HEK293T (cell line): ENCODE measurements at regions not wholly inside any gene's neighbourhood (a gene's known extent, or its start where the extent isn't known, plus 50 kb on each side); places are given as distances from the start of the nearest gene placed in this dataset.

Experiments
- CTCF ChIA-PET: fragments of 350-600 bp; formaldehyde crosslinking; extraction: SDS; loops from one replicate; lab custom pipeline; 2021; ENCODE audit warnings: antibody characterized with exemption, inconsistent platforms; lab: Yijun Ruan, JAX
- POLR2A ChIA-PET: fragments of 350-600 bp; formaldehyde crosslinking; extraction: SDS; loops from one replicate; lab custom pipeline; 2020; ENCODE audit warnings: antibody characterized with exemption, inconsistent platforms; lab: Yijun Ruan, JAX
- DNase-seq: peaks from one replicate; pipeline ENCODE4 v3.0.0; 2012; ENCODE audit warnings: mixed read lengths; ENCODE audit errors: extremely low spot score
- ARNT ChIP-seq: fragments of 450-650 bp; IDR thresholded peaks from 2 replicates; pipeline ENCODE4 v1.6.1; 2017; ENCODE audit warnings: mild to moderate bottlenecking
- BHLHE40 ChIP-seq: fragments of 450-650 bp; IDR thresholded peaks from 2 replicates; pipeline ENCODE4 v1.6.1; 2016; ENCODE audit warnings: mild to moderate bottlenecking, moderate library complexity, borderline replicate concordance
- CTBP1 ChIP-seq: fragments of 450-650 bp; IDR thresholded peaks from 2 replicates; pipeline ENCODE4 v1.6.1; 2016; ENCODE audit warnings: borderline replicate concordance
- ELF4 ChIP-seq: fragments of 450-650 bp; IDR thresholded peaks from 2 replicates; pipeline ENCODE4 v1.6.1; 2017; ENCODE audit warnings: antibody characterized with exemption
- FOXA1 ChIP-seq: fragments of 450-650 bp; IDR thresholded peaks from 2 replicates; pipeline ENCODE4 v1.6.1; 2016; ENCODE audit warnings: mild to moderate bottlenecking
- FOXK2 ChIP-seq: fragments of 450-650 bp; IDR thresholded peaks from 2 replicates; pipeline ENCODE4 v1.6.1; 2016; ENCODE audit warnings: mild to moderate bottlenecking
- FOXM1 ChIP-seq: fragments of 450-650 bp; IDR thresholded peaks from 2 replicates; pipeline ENCODE4 v1.6.1; 2017; ENCODE audit warnings: mild to moderate bottlenecking, borderline replicate concordance
- HDGF ChIP-seq: fragments of 450-650 bp; IDR thresholded peaks from 2 replicates; pipeline ENCODE4 v1.6.1; 2017; ENCODE audit warnings: antibody characterized with exemption, borderline replicate concordance
- L3MBTL2 ChIP-seq: fragments of 450-650 bp; conservative IDR thresholded peaks from 2 replicates; pipeline ENCODE4 v1.6.1; 2016; ENCODE audit warnings: mild to moderate bottlenecking
- LEF1 ChIP-seq: fragments of 450-650 bp; IDR thresholded peaks from 2 replicates; pipeline ENCODE4 v1.6.1; 2017; ENCODE audit warnings: mild to moderate bottlenecking, borderline replicate concordance
- NFRKB ChIP-seq: fragments of 450-650 bp; IDR thresholded peaks from 2 replicates; pipeline ENCODE4 v1.6.1; 2016; ENCODE audit warnings: mild to moderate bottlenecking, moderate library complexity
- PKNOX1 ChIP-seq: fragments of 450-650 bp; IDR thresholded peaks from 2 replicates; pipeline ENCODE4 v1.6.1; 2016
- SP1 ChIP-seq: fragments of 450-650 bp; IDR thresholded peaks from 2 replicates; pipeline ENCODE4 v1.6.1; 2017
- SUZ12 ChIP-seq: fragments of 450-650 bp; IDR thresholded peaks from 2 replicates; pipeline ENCODE4 v1.6.1; 2016; ENCODE audit warnings: mild to moderate bottlenecking
- TARDBP ChIP-seq: fragments of 450-650 bp; IDR thresholded peaks from 2 replicates; pipeline ENCODE4 v1.6.1; 2016
- ZNF384 ChIP-seq: fragments of 450-650 bp; IDR thresholded peaks from 2 replicates; pipeline ENCODE4 v1.6.1; 2016

- CTCF ChIA-PET: no interaction called here
- POLR2A ChIA-PET: no interaction called here
- no peak for TF ChIP-seq PKNOX1
- TF ChIP-seq FOXK2: no peak
- TF ChIP-seq SP1: no peak
- no peak for TF ChIP-seq FOXA1
- DNase-seq: no peak
Measured at GRCh38 chr2:2822143-2822542, 491.1 kb upstream of the MYT1L start.

GRCh38 chr2:2812648-2813047 lies 481.6 kb upstream of the MYT1L start:
- TF ChIP-seq ZNF384 (no peak), SUZ12 (no peak), FOXA1 (no peak), FOXK2 (no peak), CTBP1 (no peak), TARDBP (no peak), ARNT (no peak), HDGF (no peak), FOXM1 (no peak), SP1 (no peak), NFRKB (no peak), LEF1 (no peak), ELF4 (no peak), L3MBTL2 (no peak), BHLHE40 (no peak), PKNOX1 (no peak)
- CTCF ChIA-PET: no interaction called here
- DNase-seq: no peak
- POLR2A ChIA-PET: no interaction called here

- ChIA-PET CTCF (no interaction called here), POLR2A (no interaction called here)
- no peak for DNase-seq
- no peak for TF ChIP-seq CTBP1
- no peak for TF ChIP-seq TARDBP
- no peak for TF ChIP-seq FOXM1
- TF ChIP-seq L3MBTL2: no peak
- TF ChIP-seq HDGF: no peak
- TF ChIP-seq FOXA1: no peak
- TF ChIP-seq LEF1: no peak
- no peak for TF ChIP-seq SP1
Measured at GRCh38 chr2:2812117-2812516, 481.0 kb upstream of the MYT1L start.

GRCh38 chr2:2810504-2810903 lies 479.4 kb upstream of the MYT1L start:
- TF ChIP-seq ZNF384 (no peak), ELF4 (no peak), FOXK2 (no peak)
- POLR2A ChIA-PET: no interaction called here
- CTCF ChIA-PET: no interaction called here
- no peak for DNase-seq

- no peak for DNase-seq
- ChIA-PET CTCF (no interaction called here), POLR2A (no interaction called here)
- TF ChIP-seq LEF1: no peak
- TF ChIP-seq SP1: no peak
- TF ChIP-seq SUZ12: no peak
- no peak for TF ChIP-seq PKNOX1
- no peak for TF ChIP-seq FOXK2
- no peak for TF ChIP-seq L3MBTL2
- TF ChIP-seq HDGF: no peak
- no peak for TF ChIP-seq FOXM1
- TF ChIP-seq ARNT: no peak
- no peak for TF ChIP-seq BHLHE40
- TF ChIP-seq CTBP1: no peak
- no peak for TF ChIP-seq TARDBP
- no peak for TF ChIP-seq ELF4
- no peak for TF ChIP-seq FOXA1
- TF ChIP-seq ZNF384: no peak
- TF ChIP-seq NFRKB: no peak
Measured at GRCh38 chr2:2809771-2810170, 478.7 kb upstream of the MYT1L start.

GRCh38 chr2:2808551-2809058 lies 477.5 kb upstream of the MYT1L start:
- TF ChIP-seq SP1: no peak
- TF ChIP-seq BHLHE40: no peak
- no peak for TF ChIP-seq LEF1
- no peak for TF ChIP-seq CTBP1
- TF ChIP-seq L3MBTL2: no peak
- TF ChIP-seq FOXM1: no peak
- no peak for TF ChIP-seq ARNT
- no peak for TF ChIP-seq SUZ12
- TF ChIP-seq ZNF384: no peak
- no peak for TF ChIP-seq NFRKB
- no peak for TF ChIP-seq FOXK2
- no peak for TF ChIP-seq TARDBP
- TF ChIP-seq PKNOX1: no peak
- POLR2A ChIA-PET: no interaction called here
- CTCF ChIA-PET: no interaction called here
- DNase-seq: no peak
